ENCODE measurements at regions not wholly inside any gene's neighbourhood (a gene's known extent, or its start where the extent isn't known, plus 50 kb on each side); places are given as distances from the start of the nearest gene placed in this dataset.

DNA sequence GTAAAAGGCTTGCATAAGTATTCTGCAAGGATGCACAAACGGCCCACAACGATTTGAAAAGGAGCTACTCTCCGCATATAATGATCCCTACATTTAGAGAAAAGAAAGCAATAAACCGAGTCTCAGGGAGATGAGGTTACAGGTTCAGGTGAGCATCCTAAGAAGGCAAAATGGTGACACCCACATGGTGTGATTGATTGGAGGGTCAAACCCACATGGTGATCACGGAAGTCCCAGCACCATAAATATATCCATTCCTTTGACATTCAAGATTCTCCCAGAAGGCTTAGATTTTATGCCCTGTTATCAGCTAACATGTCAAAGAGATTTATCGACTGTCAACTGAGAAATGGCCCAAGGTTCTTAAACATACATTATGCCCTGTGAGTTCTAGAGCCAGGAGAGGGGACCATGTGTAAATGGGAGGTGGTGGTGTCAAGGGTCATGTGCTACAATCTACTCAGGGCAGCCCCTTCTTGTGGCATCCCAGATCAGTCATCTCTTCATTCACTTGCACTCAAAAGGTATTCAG lies 282.2 kb downstream of the EMP1 start:
- no peaks in the 10 kb centered on the region for H3F3A ChIP-seq (ENCODE audit: control insufficient read depth, insufficient read depth)
- H4K20me1 ChIP-seq (ENCODE audit: control insufficient read depth, insufficient read depth, low read depth, low read length) = no peaks in the 10 kb centered on the region
- H3K79me2 ChIP-seq (ENCODE audit: control insufficient read depth, low read length) = no peaks in the 10 kb centered on the region
- no peaks in the 10 kb centered on the region for H3K4me1 ChIP-seq (ENCODE audit: control insufficient read depth, low read length)
- H3K9me3 ChIP-seq (ENCODE audit: control insufficient read depth, insufficient read depth, low read length) = no peaks in the 10 kb centered on the region
- H3K4me3 ChIP-seq (ENCODE audit: low read length) = no peak overlapping the region
- no peak overlapping the region for H3K4me2 ChIP-seq (ENCODE audit: low read length)
- H3K27me3 ChIP-seq (ENCODE audit: control insufficient read depth, low read length) = no peaks in the 10 kb centered on the region
- no peaks in the 10 kb centered on the region for H3K36me3 ChIP-seq (ENCODE audit: control insufficient read depth, low read length)
- no peaks in the 10 kb centered on the region for H3K9me2 ChIP-seq (replicated peaks; ENCODE audit: control insufficient read depth, low read length)
- H3K27ac ChIP-seq (ENCODE audit: low read depth, low read length) = no peak overlapping the region
- TF ChIP-seq EZH2phosphoT487 (IDR thresholded peaks at IDR 0.05; ENCODE audit: borderline replicate concordance, low read length) (no peak), CTCF (IDR thresholded peaks at IDR 0.05; ENCODE audit: low read depth, low read length, poor library complexity, severe bottlenecking) (no peak)

DNA sequence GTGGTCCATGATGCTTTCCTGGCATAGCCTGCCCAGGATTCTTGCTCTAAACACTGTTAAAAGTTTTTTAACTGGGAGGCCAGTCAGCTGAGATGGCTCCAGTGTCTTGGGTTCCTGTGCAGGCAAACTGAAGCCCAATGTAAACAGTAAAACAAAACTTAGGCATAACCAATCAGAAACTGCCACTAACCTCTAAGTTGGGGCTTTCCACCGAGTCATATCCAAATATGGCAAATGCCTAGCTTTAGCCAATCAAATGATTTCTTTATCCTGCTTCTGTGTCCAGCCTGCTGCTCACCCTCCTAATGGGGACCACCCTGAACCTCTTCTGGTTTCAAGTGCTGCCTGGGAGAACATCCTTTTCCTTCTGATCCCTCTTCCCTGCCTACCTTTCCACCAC lies 277.9 kb downstream of the EMP1 start:
- H4K20me1 ChIP-seq (ENCODE audit: control insufficient read depth, insufficient read depth, low read depth, low read length) = no peaks in the 10 kb centered on the region
- no peaks in the 10 kb centered on the region for H3K36me3 ChIP-seq (ENCODE audit: control insufficient read depth, low read length)
- no peaks in the 10 kb centered on the region for H3K9me3 ChIP-seq (ENCODE audit: control insufficient read depth, insufficient read depth, low read length)
- no peaks in the 10 kb centered on the region for H3K27me3 ChIP-seq (ENCODE audit: control insufficient read depth, low read length)
- H3K79me2 ChIP-seq (ENCODE audit: control insufficient read depth, low read length) = no peaks in the 10 kb centered on the region
- no peaks in the 10 kb centered on the region for H3K4me1 ChIP-seq (ENCODE audit: control insufficient read depth, low read length)
- H3F3A ChIP-seq (ENCODE audit: control insufficient read depth, insufficient read depth) = no peaks in the 10 kb centered on the region
- no peaks in the 10 kb centered on the region for H3K9me2 ChIP-seq (replicated peaks; ENCODE audit: control insufficient read depth, low read length)
- no peak overlapping the region for H3K4me2 ChIP-seq (ENCODE audit: low read length)
- no peak overlapping the region for H3K27ac ChIP-seq (ENCODE audit: low read depth, low read length)
- TF ChIP-seq CTCF (IDR thresholded peaks at IDR 0.05; ENCODE audit: low read depth, low read length, poor library complexity, severe bottlenecking) = no peak
- no peak for TF ChIP-seq EZH2phosphoT487 (IDR thresholded peaks at IDR 0.05; ENCODE audit: borderline replicate concordance, low read length)
- no peak overlapping the region for H3K4me3 ChIP-seq (ENCODE audit: low read length)

- Histone ChIP-seq H3K4me3 (ENCODE audit: low read length) (no peak overlapping the region), H3K4me1 (ENCODE audit: control insufficient read depth, low read length) (no peaks in the 10 kb centered on the region), H3F3A (ENCODE audit: control insufficient read depth, insufficient read depth) (no peaks in the 10 kb centered on the region), H3K27me3 (ENCODE audit: control insufficient read depth, low read length) (no peaks in the 10 kb centered on the region), H3K79me2 (ENCODE audit: control insufficient read depth, low read length) (no peaks in the 10 kb centered on the region), H3K4me2 (ENCODE audit: low read length) (no peak overlapping the region), H3K27ac (ENCODE audit: low read depth, low read length) (no peak overlapping the region), H4K20me1 (ENCODE audit: control insufficient read depth, insufficient read depth, low read depth, low read length) (no peaks in the 10 kb centered on the region), H3K9me2 (replicated peaks; ENCODE audit: control insufficient read depth, low read length) (no peaks in the 10 kb centered on the region), H3K36me3 (ENCODE audit: control insufficient read depth, low read length) (no peaks in the 10 kb centered on the region), H3K9me3 (ENCODE audit: control insufficient read depth, insufficient read depth, low read length) (no peaks in the 10 kb centered on the region)
- TF ChIP-seq CTCF (IDR thresholded peaks at IDR 0.05; ENCODE audit: low read depth, low read length, poor library complexity, severe bottlenecking) = no peak
- no peak for TF ChIP-seq EZH2phosphoT487 (IDR thresholded peaks at IDR 0.05; ENCODE audit: borderline replicate concordance, low read length)
Observed at GRCh38 chr12:13472690-13473089, 276.2 kb downstream of the EMP1 start.
